ENCODE measurements at regions not wholly inside any gene's neighbourhood (a gene's known extent, or its start where the extent isn't known, plus 50 kb on each side); places are given as distances from the start of the nearest gene placed in this dataset.

- no peak for TF ChIP-seq CTCF (IDR thresholded peaks at IDR 0.05; ENCODE audit: insufficient read depth, low read depth, low read length)
- no peak for DNase-seq (ENCODE audit: low read depth)
These were observed 157.5 kb downstream of the ELOVL4 start for GRCh38 chr6:79789896-79790295.

GRCh38 chr6:79788756-79789155 is 157.6 kb downstream of the SH3BGRL2 start:
- TF ChIP-seq CTCF (IDR thresholded peaks at IDR 0.05; ENCODE audit: insufficient read depth, low read depth, low read length) = no peak
- no peak for DNase-seq (ENCODE audit: low read depth)
- no peak overlapping the region for H3K4me3 ChIP-seq (ENCODE audit: low read depth, low read length)

More at GRCh38 chr6:79789896-79790295, 157.5 kb downstream of the ELOVL4 start:
- no peak overlapping the region for H3K4me3 ChIP-seq (ENCODE audit: low read depth, low read length)

GRCh38 chr6:79787626-79788025 is 156.5 kb downstream of the SH3BGRL2 start:
- DNase-seq (ENCODE audit: low read depth) = no peak
- no peak overlapping the region for H3K4me3 ChIP-seq (ENCODE audit: low read depth, low read length)
- TF ChIP-seq CTCF (IDR thresholded peaks at IDR 0.05; ENCODE audit: insufficient read depth, low read depth, low read length) = no peak

GRCh38 chr6:79784395-79784753 is 153.2 kb downstream of the SH3BGRL2 start:
- no peak for TF ChIP-seq CTCF (IDR thresholded peaks at IDR 0.05; ENCODE audit: insufficient read depth, low read depth, low read length)

GRCh38 chr6:79783670-79784394 is 152.7 kb downstream of the SH3BGRL2 start:
- no peak for TF ChIP-seq CTCF (IDR thresholded peaks at IDR 0.05; ENCODE audit: insufficient read depth, low read depth, low read length)
- no peak overlapping the region for H3K4me3 ChIP-seq (ENCODE audit: low read depth, low read length)
- no peak for DNase-seq (ENCODE audit: low read depth)

More at GRCh38 chr6:79784395-79784753, 153.2 kb downstream of the SH3BGRL2 start:
- no peak overlapping the region for H3K4me3 ChIP-seq (ENCODE audit: low read depth, low read length)
- peak; percentile 4 for DNase-seq (ENCODE audit: low read depth)

GRCh38 chr6:79782792-79783580 is 151.9 kb downstream of the SH3BGRL2 start:
- no peak overlapping the region for H3K4me3 ChIP-seq (ENCODE audit: low read depth, low read length)
- DNase-seq (ENCODE audit: low read depth) = no peak
- TF ChIP-seq CTCF (IDR thresholded peaks at IDR 0.05; ENCODE audit: insufficient read depth, low read depth, low read length) = no peak

Measured in fibroblast of villous mesenchyme (primary cell).